H1 (cell line): ENCODE measurements at regions not wholly inside any gene's neighbourhood (a gene's known extent, or its start where the extent isn't known, plus 50 kb on each side); places are given as distances from the start of the nearest gene placed in this dataset.

Experiments
- CTCF ChIA-PET: fragments of 300-600 bp; sonication (Branson Sonifier 250); formaldehyde crosslinking; loops from one replicate; lab custom pipeline; 2021; ENCODE audit not compliant: partially characterized antibody; lab: Charles Lee
- POLR2A ChIA-PET: fragments of 300-600 bp; sonication (Branson Sonifier 250); formaldehyde crosslinking; loops from one replicate; lab custom pipeline; 2021; ENCODE audit warnings: inconsistent platforms; ENCODE audit not compliant: partially characterized antibody; lab: Charles Lee
- DNase-seq, 2 experiments: peaks; one replicate each; pipeline versions ENCODE4 v3.0.0 to v3.0.0-alpha.2; 2010 to 2022; ENCODE audit warnings: low spot score in 2 of 2, low read depth in 1 of 2, mixed read lengths in 1 of 2
- FAIRE-seq: peaks from 2 replicates; lab custom pipeline; 2011; peaks lifted over from hg19 to GRCh38; lab: Jason Lieb, UNC
- H2AFZ ChIP-seq: 2 replicates; pipeline ENCODE4 v1.8.1; 2012; ENCODE audit warnings: low read length, inconsistent platforms
- H2AK5ac ChIP-seq: 2 replicates; pipeline ENCODE4 v1.6.1; 2013; ENCODE audit warnings: low read depth, low read length
- H2BK120ac ChIP-seq: replicated peaks from 2 replicates; pipeline ENCODE3; 2013; ENCODE audit warnings: low read depth, low read length, inconsistent platforms
- H2BK12ac ChIP-seq: 2 replicates; pipeline ENCODE4 v1.6.1; 2013; ENCODE audit warnings: low read depth, low read length
- H2BK15ac ChIP-seq: 2 replicates; pipeline ENCODE4 v1.6.1; 2013; ENCODE audit warnings: low read length
- H2BK20ac ChIP-seq: 2 replicates; pipeline ENCODE4 v1.6.1; 2013; ENCODE audit warnings: low read length
- H2BK5ac ChIP-seq: 2 replicates; pipeline ENCODE4 v1.6.1; 2013; ENCODE audit warnings: low read depth, low read length
- H3K14ac ChIP-seq: 2 replicates; pipeline ENCODE4 v1.6.1; 2013; ENCODE audit warnings: inconsistent platforms; ENCODE audit not compliant: insufficient read length
- H3K18ac ChIP-seq: 2 replicates; pipeline ENCODE4 v1.6.1; 2013; ENCODE audit warnings: low read length; ENCODE audit errors: extremely low read depth
- H3K23ac ChIP-seq: 2 replicates; pipeline ENCODE4 v1.6.1; 2013; ENCODE audit warnings: inconsistent platforms; ENCODE audit not compliant: insufficient read length
- H3K23me2 ChIP-seq: 2 replicates; pipeline ENCODE4 v1.6.1; 2013; ENCODE audit warnings: low read depth, low read length
- H3K27ac ChIP-seq: 2 replicates; pipeline ENCODE4 v1.6.1; 2011; ENCODE audit warnings: low read depth, low read length, inconsistent platforms
- H3K27me3 ChIP-seq, 4 experiments: replicated peaks in 1 of 4; 1 replicate in 1 of 4; 2 replicates in 3 of 4; pipeline versions ENCODE4 v1.6.1 to v1.8.1; 2011 to 2013; ENCODE audit warnings: low read length in 3 of 4, mild to moderate bottlenecking in 3 of 4, inconsistent platforms in 2 of 4, mixed read lengths in 2 of 4, moderate library complexity in 1 of 4; ENCODE audit not compliant: control insufficient read depth in 3 of 4, insufficient read depth in 3 of 4; ENCODE audit errors: extremely low read depth in 1 of 4
- H3K36me3 ChIP-seq, 4 experiments: 2 replicates each; pipeline versions ENCODE4 v1.6.1 to v1.8.1; 2011 to 2013; ENCODE audit warnings: mild to moderate bottlenecking in 4 of 4, low read length in 3 of 4, moderate library complexity in 2 of 4, control low read depth in 1 of 4, inconsistent platforms in 1 of 4; ENCODE audit not compliant: insufficient read depth in 4 of 4, control insufficient read depth in 2 of 4
- H3K4ac ChIP-seq: replicated peaks from 2 replicates; pipeline ENCODE3; 2013; ENCODE audit warnings: low read length, low read depth, mixed read lengths, inconsistent platforms; ENCODE audit not compliant: insufficient read length
- H3K4me1 ChIP-seq, 4 experiments: replicated peaks in 1 of 4; 1 replicate in 1 of 4; 2 replicates in 3 of 4; pipeline versions ENCODE4 v1.6.1 to v1.8.1; 2011 to 2013; ENCODE audit warnings: low read length in 3 of 4, inconsistent platforms in 2 of 4, mixed read lengths in 1 of 4; ENCODE audit not compliant: insufficient read depth in 4 of 4, control insufficient read depth in 3 of 4
- H3K4me2 ChIP-seq, 2 experiments: 2 replicates each; pipeline versions ENCODE4 v1.6.1 to v1.8.1; 2011 to 2013; ENCODE audit warnings: low read depth in 2 of 2, low read length in 2 of 2, control low read depth in 1 of 2, inconsistent platforms in 1 of 2, mild to moderate bottlenecking in 1 of 2; ENCODE audit not compliant: insufficient read depth in 1 of 2
- H3K4me3 ChIP-seq, 4 experiments: fragments of 200-600, 300-600 bp in 1 of 4; sonication (generic), shearing (Covaris generic), sonication (Bioruptor Twin) in 1 of 4; 2 replicates each; pipeline versions ENCODE4 v1.5.1 to v1.8.1; 2011 to 2016; ENCODE audit warnings: low read length in 4 of 4, low read depth in 3 of 4, control low read depth in 2 of 4, inconsistent platforms in 2 of 4, mild to moderate bottlenecking in 2 of 4, mixed read lengths in 1 of 4, moderate library complexity in 1 of 4; ENCODE audit not compliant: insufficient read depth in 2 of 4; ENCODE audit errors: extremely low read depth in 1 of 4
- H3K56ac ChIP-seq: replicated peaks from 2 replicates; pipeline ENCODE3; 2013; ENCODE audit warnings: low read depth, mild to moderate bottlenecking, mixed read lengths, low read length, inconsistent platforms; ENCODE audit not compliant: insufficient read length
- H3K79me1 ChIP-seq: 2 replicates; pipeline ENCODE4 v1.6.1; 2013; ENCODE audit warnings: low read depth, low read length, control low read depth
- H3K79me2 ChIP-seq, 2 experiments: 2 replicates each; pipeline versions ENCODE4 v1.6.1 to v1.8.1; 2012 to 2013; ENCODE audit warnings: low read length in 2 of 2, mild to moderate bottlenecking in 2 of 2, inconsistent platforms in 1 of 2; ENCODE audit not compliant: insufficient read depth in 2 of 2, control insufficient read depth in 1 of 2
- H3K9ac ChIP-seq, 4 experiments: replicated peaks in 1 of 4; 1 replicate in 1 of 4; 2 replicates in 3 of 4; pipeline versions ENCODE4 v1.6.1 to v1.8.1; 2011 to 2013; ENCODE audit warnings: low read depth in 3 of 4, low read length in 3 of 4, control low read depth in 2 of 4, mild to moderate bottlenecking in 2 of 4, moderate library complexity in 2 of 4, inconsistent platforms in 1 of 4; ENCODE audit errors: extremely low read depth in 1 of 4
- H3K9me3 ChIP-seq, 2 experiments: 2 replicates each; pipeline versions ENCODE4 v1.6.1 to v1.8.1; 2012 to 2013; ENCODE audit warnings: mild to moderate bottlenecking in 2 of 2, moderate library complexity in 2 of 2, control low read depth in 1 of 2, inconsistent platforms in 1 of 2, low read depth in 1 of 2, low read length in 1 of 2, mixed read lengths in 1 of 2; ENCODE audit not compliant: insufficient read depth in 2 of 2
- H4K20me1 ChIP-seq, 2 experiments: replicated peaks in 1 of 2; 2 replicates each; pipeline versions ENCODE3 to v1.8.1; 2011 to 2013; ENCODE audit warnings: inconsistent platforms in 2 of 2, low read length in 2 of 2, mild to moderate bottlenecking in 1 of 2; ENCODE audit not compliant: insufficient read depth in 2 of 2, control insufficient read depth in 1 of 2
- H4K5ac ChIP-seq: 2 replicates; pipeline ENCODE4 v1.6.1; 2013; ENCODE audit warnings: low read length, low read depth, mixed read lengths, inconsistent platforms; ENCODE audit not compliant: insufficient read length
- H4K8ac ChIP-seq: 2 replicates; pipeline ENCODE4 v1.8.0; 2013; ENCODE audit warnings: mild to moderate bottlenecking, moderate library complexity, low read length, inconsistent platforms; ENCODE audit not compliant: insufficient read depth; ENCODE audit errors: extremely low read depth
- H4K91ac ChIP-seq: replicated peaks from 2 replicates; pipeline ENCODE3; 2013; ENCODE audit warnings: low read length, mixed read lengths, inconsistent platforms; ENCODE audit not compliant: insufficient read length
- ASH2L ChIP-seq: fragments of 200-600, 300-600 bp; sonication (generic); IDR thresholded peaks from one replicate; pipeline ENCODE4 v1.7.1; 2017; ENCODE audit warnings: low read length
- BACH1 ChIP-seq: IDR thresholded peaks from 2 replicates; pipeline ENCODE4 v1.6.1; 2012; ENCODE audit warnings: low read length, improper control_type of control experiment
- EZH2 ChIP-seq: fragments of 200-600 bp; sonication (generic); IDR thresholded peaks from 2 replicates; pipeline ENCODE4 v1.7.1; 2012; ENCODE audit warnings: low read depth, mild to moderate bottlenecking, moderate library complexity, low read length, inconsistent platforms; ENCODE audit not compliant: severe bottlenecking
- GTF2F1 ChIP-seq: IDR thresholded peaks from 2 replicates; pipeline ENCODE4 v1.6.1; 2012; ENCODE audit warnings: low read depth, low read length, improper control_type of control experiment, borderline replicate concordance
- HDAC6 ChIP-seq: IDR thresholded peaks from one replicate; pipeline ENCODE4 v1.7.1; 2012; ENCODE audit warnings: low read depth, mild to moderate bottlenecking, inconsistent platforms, low read length, moderate library complexity
- JUN ChIP-seq: IDR thresholded peaks from 2 replicates; pipeline ENCODE4 v1.6.1; 2011; ENCODE audit warnings: low read depth, mild to moderate bottlenecking, improper control_type of control experiment, low read length
- KDM4A ChIP-seq: IDR thresholded peaks from one replicate; pipeline ENCODE4 v1.7.1; 2012; ENCODE audit warnings: low read depth, mild to moderate bottlenecking, moderate library complexity, low read length, inconsistent platforms; ENCODE audit not compliant: severe bottlenecking
- NRF1 ChIP-seq: IDR thresholded peaks from 2 replicates; pipeline ENCODE4 v1.6.1; 2011; ENCODE audit warnings: mild to moderate bottlenecking, low read depth, low read length, improper control_type of control experiment
- TEAD4 ChIP-seq: IDR thresholded peaks from 2 replicates; pipeline ENCODE4 v1.6.1; 2012; ENCODE audit warnings: low read depth, low read length, inconsistent platforms, mixed read lengths
- WGBS, 2 experiments: shearing (Covaris generic) in 1 of 2; methylation state at CpG; one replicate each; pipeline versions ENCODE4 v1.1.6 to v1.1.7; 2013 to 2015; ENCODE audit warnings: low lambda C conversion rate in 2 of 2, mixed read lengths in 2 of 2, inconsistent platforms in 1 of 2, low coverage in 1 of 2, missing lambda C conversion rate in 1 of 2; ENCODE audit not compliant: insufficient replicate concordance in 2 of 2, insufficient coverage in 1 of 2, insufficient read length in 1 of 2; ENCODE audit errors: extremely low coverage in 1 of 2, missing lambda C conversion rate in 1 of 2; 5-methylcytosine and 5-hydroxymethylcytosine counted together

DNA sequence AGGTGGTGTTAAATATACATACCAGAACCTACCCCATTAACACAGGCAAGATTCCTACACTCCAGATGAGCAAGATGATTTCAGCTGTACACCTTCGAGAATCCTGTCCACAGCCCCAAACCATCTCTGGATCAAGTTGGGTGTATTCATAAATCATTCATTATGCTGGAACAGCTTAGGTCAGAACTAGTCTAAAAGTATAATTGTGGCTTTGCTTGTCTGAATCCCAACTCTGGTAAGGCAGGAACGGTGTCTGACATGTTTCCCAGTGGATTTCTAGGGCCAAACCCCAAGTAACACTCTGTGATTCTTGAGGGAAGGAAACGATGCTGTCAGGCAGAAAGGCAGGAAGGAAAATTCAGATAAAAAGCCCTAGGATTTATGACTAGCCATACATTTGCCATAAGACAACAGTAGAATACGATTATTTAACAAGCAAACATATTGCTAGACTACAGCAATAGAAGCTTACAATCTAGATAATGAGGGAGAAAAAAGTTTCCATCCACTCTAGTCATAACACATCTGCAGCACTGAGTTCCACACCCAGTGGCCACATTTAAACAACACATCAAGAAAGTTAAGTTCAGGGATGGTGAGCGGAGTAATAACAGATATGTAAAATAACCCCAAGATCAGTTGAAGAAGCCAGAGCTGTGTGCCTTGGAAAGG lies 444.8 kb downstream of the RND3 start:
- POLR2A ChIA-PET = no interaction called here
- Histone ChIP-seq H2BK20ac (no peak overlapping the region), H3K56ac (no peak overlapping the region), H3K9ac (no peak overlapping the region), H2AFZ (0 out of 2 replicates have a peak overlapping the region, but pooled peaks have one; percentile 1), H3K23me2 (no peaks in the 10 kb centered on the region), H3K27me3 (no peaks in the 10 kb centered on the region), H2BK120ac (no peak overlapping the region), H2BK12ac (no peak overlapping the region), H3K9me3 (no peaks in the 10 kb centered on the region), H3K23ac (no peak overlapping the region), H4K5ac (no peak overlapping the region)
- CTCF ChIA-PET = interaction anchor here (0.8 to 0.9 kb wide), 2 partner anchors 89 to 255 kb away, joined by 3 read pairs; no protein-coding TSS in a partner anchor
- no peak for TF ChIP-seq HDAC6
- TF ChIP-seq KDM4A = no peak
- TF ChIP-seq NRF1 = no peak
- no peak for TF ChIP-seq JUN
- TF ChIP-seq ASH2L = no peak
- TF ChIP-seq GTF2F1 = no peak
- TF ChIP-seq BACH1 = no peak
- TF ChIP-seq EZH2 = no peak
- TF ChIP-seq TEAD4 = no peak
- TF ChIP-seq, all 59 proteins: peak for 0
- H2BK5ac ChIP-seq = no peak overlapping the region
- H3K4me1 ChIP-seq = peaks cover 0 to 5% (median under 1%) of the 10 kb centered on the region in 4 experiments; a peak in 1 of 7 replicates
- DNase-seq (no peak), FAIRE-seq (no peak)
- no peak overlapping the region for H4K91ac ChIP-seq
- no peak overlapping the region for H2AK5ac ChIP-seq
- no peak overlapping the region for H3K14ac ChIP-seq
- no peaks in the 10 kb centered on the region for H4K20me1 ChIP-seq
- no peak overlapping the region for H3K4ac ChIP-seq
- no peak overlapping the region for H3K27ac ChIP-seq
- no peak overlapping the region for H4K8ac ChIP-seq
- H3K18ac ChIP-seq = no peak overlapping the region
- H3K79me1 ChIP-seq = no peaks in the 10 kb centered on the region
- H2BK15ac ChIP-seq = no peak overlapping the region
- H3K79me2 ChIP-seq = no peaks in the 10 kb centered on the region
- no peaks in the 10 kb centered on the region for H3K36me3 ChIP-seq
- H3K4me3 ChIP-seq = no peak overlapping the region
- WGBS, 2 experiments = 87% methylated on average over 5 of the region's 5 CpGs; no CpG with 5 or more reads in 1 of the 2 experiments
- no peak overlapping the region for H3K4me2 ChIP-seq
